GM12878 (cell line): ENCODE measurements at regions not wholly inside any gene's neighbourhood (a gene's known extent, or its start where the extent isn't known, plus 50 kb on each side); places are given as distances from the start of the nearest gene placed in this dataset.

Experiments
- ATF2 ChIP-seq: IDR thresholded peaks from 2 replicates; pipeline ENCODE4 v1.6.1; 2012; ENCODE audit warnings: low read length, inconsistent platforms
- ATF3 ChIP-seq: IDR thresholded peaks from 2 replicates; pipeline ENCODE4 v1.6.1; 2011; ENCODE audit warnings: low read depth, mild to moderate bottlenecking, low read length, moderate library complexity, borderline replicate concordance; ENCODE audit errors: extremely low read depth
- BHLHE40 ChIP-seq, 2 experiments: fragments of 450-650 bp in 1 of 2; IDR thresholded peaks; 2 replicates each; pipeline ENCODE4 v1.6.1; 2011 to 2017; ENCODE audit warnings: low read depth in 2 of 2, borderline replicate concordance in 1 of 2, improper control_type of control experiment in 1 of 2, low read length in 1 of 2, mild to moderate bottlenecking in 1 of 2
- CEBPB ChIP-seq, 2 experiments: fragments of 150-350 bp in 1 of 2; IDR thresholded peaks; 2 replicates each; pipeline ENCODE4 v1.6.1; 2012 to 2014; ENCODE audit warnings: low read depth in 2 of 2, low read length in 2 of 2, borderline replicate concordance in 1 of 2, inconsistent platforms in 1 of 2
- CTCF ChIP-seq, 3 experiments: IDR thresholded peaks in 2 of 3; conservative IDR thresholded peaks in 1 of 3; 2 replicates each; pipeline ENCODE4 v1.5.1; 2011; ENCODE audit warnings: low read depth in 3 of 3, low read length in 3 of 3, mild to moderate bottlenecking in 3 of 3, control low read depth in 2 of 3, moderate library complexity in 2 of 3, inconsistent platforms in 1 of 3, mixed read lengths in 1 of 3; ENCODE audit not compliant: control insufficient read depth in 2 of 3, insufficient read depth in 1 of 3; ENCODE audit errors: extremely low read depth in 1 of 3
- GABPA ChIP-seq: IDR thresholded peaks from 2 replicates; pipeline ENCODE4 v1.6.1; 2014; ENCODE audit warnings: antibody characterized with exemption, low read depth, mild to moderate bottlenecking, inconsistent platforms
- HDAC6 ChIP-seq: fragments of 200-600 bp; sonication (generic); IDR thresholded peaks from one replicate; pipeline ENCODE4 v1.8.0; 2017; ENCODE audit warnings: antibody characterized with exemption; ENCODE audit not compliant: unreplicated experiment
- REST ChIP-seq: IDR thresholded peaks from 2 replicates; pipeline ENCODE4 v1.6.1; 2012; ENCODE audit warnings: mild to moderate bottlenecking, low read depth, low read length
- RFX5 ChIP-seq: IDR thresholded peaks from 2 replicates; pipeline ENCODE4 v1.6.1; 2011; ENCODE audit warnings: low read depth, low read length, improper control_type of control experiment
- YBX1 ChIP-seq: fragments of 450-650 bp; IDR thresholded peaks from 2 replicates; pipeline ENCODE4 v1.6.1; 2016; ENCODE audit warnings: antibody characterized with exemption
- YY1 ChIP-seq: IDR thresholded peaks from 2 replicates; pipeline ENCODE4 v1.6.1; 2011; ENCODE audit warnings: low read depth, mild to moderate bottlenecking, low read length
- ZNF274 ChIP-seq: IDR thresholded peaks from one replicate; pipeline ENCODE4 v1.8.0; 2011; ENCODE audit not compliant: insufficient read length, insufficient read depth

GRCh38 chr14:28121512-28122297 lies 644.9 kb upstream of the FOXG1 start:
- no peak for TF ChIP-seq REST
- no peak for TF ChIP-seq BHLHE40 (IDR thresholded peaks at IDR 0.05; ENCODE audit: borderline replicate concordance in 1 of 2, low read depth in 2 of 2, low read length in 1 of 2)
- no peak for TF ChIP-seq CEBPB (IDR thresholded peaks at IDR 0.05; ENCODE audit: borderline replicate concordance in 1 of 2, low read depth in 2 of 2, low read length in 2 of 2)
- no peak for TF ChIP-seq YY1
- TF ChIP-seq CTCF (IDR thresholded peaks at IDR 0.05 in 2 of 3, conservative IDR thresholded peaks at IDR 0.05 in 1 of 3; ENCODE audit: control insufficient read depth in 2 of 3, extremely low read depth in 1 of 3, insufficient read depth in 1 of 3, low read depth in 3 of 3, low read length in 3 of 3) = no peak
- no peak for TF ChIP-seq HDAC6
- no peak for TF ChIP-seq ATF2
- TF ChIP-seq RFX5 = no peak
- no peak for TF ChIP-seq GABPA
- no peak for TF ChIP-seq ZNF274
- no peak for TF ChIP-seq YBX1
- TF ChIP-seq ATF3 = no peak
